ENCODE measurements at regions not wholly inside any gene's neighbourhood (a gene's known extent, or its start where the extent isn't known, plus 50 kb on each side); places are given as distances from the start of the nearest gene placed in this dataset.

- ChIA-PET CTCF (no interaction called here), POLR2A (no interaction called here)
- Histone ChIP-seq H3K4me2 (no peak overlapping the region), H3K9me2 (no peaks in the 10 kb centered on the region), H2AFZ (ENCODE audit: low read depth) (no peak overlapping the region), H3K79me2 (ENCODE audit: insufficient read depth) (no peaks in the 10 kb centered on the region), H3K27me3 (ENCODE audit: insufficient read depth) (no peaks in the 10 kb centered on the region; the same call in 1 of the 2 replicates), H3K9ac (no peak overlapping the region), H3K36me3 (replicated peaks in 1 of 2; ENCODE audit: control insufficient read depth in 1 of 2, insufficient read depth in 2 of 2, low read length in 1 of 2) (no peaks in the 10 kb centered on the region), H3K27ac (ENCODE audit: low read depth in 2 of 2, low read length in 1 of 2) (no peak overlapping the region), H4K20me1 (ENCODE audit: insufficient read depth) (no peaks in the 10 kb centered on the region), H3F3A (replicated peaks; ENCODE audit: insufficient read depth) (peaks cover 8% of the 10 kb centered on the region), H3K9me3 (no peaks in the 10 kb centered on the region), H3K4me1 (ENCODE audit: control insufficient read depth in 1 of 2, insufficient read depth in 2 of 2, low read depth in 1 of 2, low read length in 1 of 2) (no peaks in the 10 kb centered on the region; a peak in 1 of 4 replicates), H3K4me3 (ENCODE audit: low read depth in 2 of 2, low read length in 1 of 2) (no peak overlapping the region)
- WGBS (ENCODE audit: low lambda C conversion rate) = 66% methylated on average over 3 of the region's 3 CpGs
- no peak for DNase-seq
- TF ChIP-seq SMC3 (IDR thresholded peaks at IDR 0.05; ENCODE audit: low read depth, low read length) = no peak
- no peak for TF ChIP-seq TAF1 (IDR thresholded peaks at IDR 0.05; ENCODE audit: borderline replicate concordance, low read depth, low read length)
- no peak for TF ChIP-seq YY1 (IDR thresholded peaks at IDR 0.05; ENCODE audit: low read depth)
Observed at GRCh38 chr2:152929628-152930027, 211.2 kb downstream of the ARL6IP6 start.

- H3K9me2 ChIP-seq = no peaks in the 10 kb centered on the region
- ChIA-PET POLR2A (no interaction called here), CTCF (interaction anchor here (0.6 to 1.7 kb wide), 26 partner anchors 9 to 1450 kb away, joined by 3 to 11 read pairs (median 3); partner anchors contain the start of gene RPRM)
- H4K20me1 ChIP-seq (ENCODE audit: insufficient read depth) = no peaks in the 10 kb centered on the region
- no peak overlapping the region for H3K9ac ChIP-seq
- H2AFZ ChIP-seq (ENCODE audit: low read depth) = no peak overlapping the region
- H3K4me1 ChIP-seq (ENCODE audit: control insufficient read depth in 1 of 2, insufficient read depth in 2 of 2, low read depth in 1 of 2, low read length in 1 of 2) = no peaks in the 10 kb centered on the region; a peak in 1 of 4 replicates
- H3K4me3 ChIP-seq (ENCODE audit: low read depth in 2 of 2, low read length in 1 of 2) = peak overlapping the region in 1 of 2 experiments; percentile 49; a peak in 1 of 4 replicates
- no peaks in the 10 kb centered on the region; the same call in 1 of the 2 replicates for H3K27me3 ChIP-seq (ENCODE audit: insufficient read depth)
- no peak overlapping the region for H3K27ac ChIP-seq (ENCODE audit: low read depth in 2 of 2, low read length in 1 of 2)
- peaks cover 8% of the 10 kb centered on the region for H3F3A ChIP-seq (replicated peaks; ENCODE audit: insufficient read depth)
- no peaks in the 10 kb centered on the region for H3K36me3 ChIP-seq (replicated peaks in 1 of 2; ENCODE audit: control insufficient read depth in 1 of 2, insufficient read depth in 2 of 2, low read length in 1 of 2)
- peak; percentile 51 for DNase-seq
- no peak overlapping the region for H3K4me2 ChIP-seq
- 13% methylated on average over 11 of the region's 11 CpGs for WGBS (ENCODE audit: low lambda C conversion rate)
- H3K79me2 ChIP-seq (ENCODE audit: insufficient read depth) = no peaks in the 10 kb centered on the region
- no peaks in the 10 kb centered on the region for H3K9me3 ChIP-seq
- TF ChIP-seq PBX3 (IDR thresholded peaks at IDR 0.05) = no peak
- TF ChIP-seq, protein P1, sequence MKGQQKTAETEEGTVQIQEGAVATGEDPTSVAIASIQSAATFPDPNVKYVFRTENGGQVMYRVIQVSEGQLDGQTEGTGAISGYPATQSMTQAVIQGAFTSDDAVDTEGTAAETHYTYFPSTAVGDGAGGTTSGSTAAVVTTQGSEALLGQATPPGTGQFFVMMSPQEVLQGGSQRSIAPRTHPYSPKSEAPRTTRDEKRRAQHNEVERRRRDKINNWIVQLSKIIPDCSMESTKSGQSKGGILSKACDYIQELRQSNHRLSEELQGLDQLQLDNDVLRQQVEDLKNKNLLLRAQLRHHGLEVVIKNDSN (IDR thresholded peaks at IDR 0.05; ENCODE audit: borderline replicate concordance, low read depth) = peak; percentile 13; the same call in 1 of the 2 replicates
- TF ChIP-seq MEF2A (IDR thresholded peaks at IDR 0.05; ENCODE audit: borderline replicate concordance, low read depth) = no peak
- no peak for TF ChIP-seq EP300 (IDR thresholded peaks at IDR 0.05; ENCODE audit: borderline replicate concordance in 1 of 2, low read depth in 1 of 2, low read length in 1 of 2)
- TF ChIP-seq TAF1 (IDR thresholded peaks at IDR 0.05; ENCODE audit: borderline replicate concordance, low read depth, low read length) = no peak
- TF ChIP-seq, protein P2, sequence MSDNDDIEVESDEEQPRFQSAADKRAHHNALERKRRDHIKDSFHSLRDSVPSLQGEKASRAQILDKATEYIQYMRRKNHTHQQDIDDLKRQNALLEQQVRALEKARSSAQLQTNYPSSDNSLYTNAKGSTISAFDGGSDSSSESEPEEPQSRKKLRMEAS (IDR thresholded peaks at IDR 0.05; ENCODE audit: low read depth) = no peak
- TF ChIP-seq RCOR1 (IDR thresholded peaks at IDR 0.05; ENCODE audit: low read length) = no peak
- TF ChIP-seq IRF3 (IDR thresholded peaks at IDR 0.05; ENCODE audit: low read depth, low read length) = no peak
- no peak for TF ChIP-seq GABPA (IDR thresholded peaks at IDR 0.05; ENCODE audit: low read depth)
- peak; percentile 67 for TF ChIP-seq RAD21 (IDR thresholded peaks at IDR 0.05; ENCODE audit: low read length)
- TF ChIP-seq FOXM1 (IDR thresholded peaks at IDR 0.05; ENCODE audit: low read depth) = no peak
- no peak for TF ChIP-seq GATA2 (CRISPR knock-in tag; IDR thresholded peaks at IDR 0.05)
- no peak for TF ChIP-seq YY1 (IDR thresholded peaks at IDR 0.05; ENCODE audit: low read depth)
- no peak for TF ChIP-seq FOSL2 (IDR thresholded peaks at IDR 0.05; ENCODE audit: borderline replicate concordance, low read depth)
- peak; percentile 59 for TF ChIP-seq SMC3 (IDR thresholded peaks at IDR 0.05; ENCODE audit: low read depth, low read length)
- TF ChIP-seq, protein P3, sequence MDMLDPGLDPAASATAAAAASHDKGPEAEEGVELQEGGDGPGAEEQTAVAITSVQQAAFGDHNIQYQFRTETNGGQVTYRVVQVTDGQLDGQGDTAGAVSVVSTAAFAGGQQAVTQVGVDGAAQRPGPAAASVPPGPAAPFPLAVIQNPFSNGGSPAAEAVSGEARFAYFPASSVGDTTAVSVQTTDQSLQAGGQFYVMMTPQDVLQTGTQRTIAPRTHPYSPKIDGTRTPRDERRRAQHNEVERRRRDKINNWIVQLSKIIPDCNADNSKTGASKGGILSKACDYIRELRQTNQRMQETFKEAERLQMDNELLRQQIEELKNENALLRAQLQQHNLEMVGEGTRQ (IDR thresholded peaks at IDR 0.05; ENCODE audit: borderline replicate concordance, low read depth, low read length) = no peak
- no peak for TF ChIP-seq TCF12 (IDR thresholded peaks at IDR 0.05)
- no peak for TF ChIP-seq RXRA (IDR thresholded peaks at IDR 0.05; ENCODE audit: borderline replicate concordance, low read depth)
- TF ChIP-seq ELF1 (IDR thresholded peaks at IDR 0.05) = no peak
- no peak for TF ChIP-seq NFIC (IDR thresholded peaks at IDR 0.05; ENCODE audit: borderline replicate concordance)
- TF ChIP-seq, protein P4, sequence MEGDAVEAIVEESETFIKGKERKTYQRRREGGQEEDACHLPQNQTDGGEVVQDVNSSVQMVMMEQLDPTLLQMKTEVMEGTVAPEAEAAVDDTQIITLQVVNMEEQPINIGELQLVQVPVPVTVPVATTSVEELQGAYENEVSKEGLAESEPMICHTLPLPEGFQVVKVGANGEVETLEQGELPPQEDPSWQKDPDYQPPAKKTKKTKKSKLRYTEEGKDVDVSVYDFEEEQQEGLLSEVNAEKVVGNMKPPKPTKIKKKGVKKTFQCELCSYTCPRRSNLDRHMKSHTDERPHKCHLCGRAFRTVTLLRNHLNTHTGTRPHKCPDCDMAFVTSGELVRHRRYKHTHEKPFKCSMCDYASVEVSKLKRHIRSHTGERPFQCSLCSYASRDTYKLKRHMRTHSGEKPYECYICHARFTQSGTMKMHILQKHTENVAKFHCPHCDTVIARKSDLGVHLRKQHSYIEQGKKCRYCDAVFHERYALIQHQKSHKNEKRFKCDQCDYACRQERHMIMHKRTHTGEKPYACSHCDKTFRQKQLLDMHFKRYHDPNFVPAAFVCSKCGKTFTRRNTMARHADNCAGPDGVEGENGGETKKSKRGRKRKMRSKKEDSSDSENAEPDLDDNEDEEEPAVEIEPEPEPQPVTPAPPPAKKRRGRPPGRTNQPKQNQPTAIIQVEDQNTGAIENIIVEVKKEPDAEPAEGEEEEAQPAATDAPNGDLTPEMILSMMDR (IDR thresholded peaks at IDR 0.05) = peak; percentile 79
Observed at GRCh38 chr2:152925547-152926448, 207.4 kb downstream of the ARL6IP6 start.
